GM23338 (cell line): ENCODE measurements at regions not wholly inside any gene's neighbourhood (a gene's known extent, or its start where the extent isn't known, plus 50 kb on each side); places are given as distances from the start of the nearest gene placed in this dataset.

Experiments
- ATAC-seq: fragments of 200-7000 bp; cut with Tn5 transposase; 3 replicates; pipeline ENCODE4 v1.9.1; 2020
- DNase-seq: peaks from one replicate; pipeline ENCODE4 v3.0.0-alpha.2; 2015; ENCODE audit warnings: low spot score
- H2AFZ ChIP-seq: fragments of 200-600 bp; sonication (generic); 2 replicates; pipeline ENCODE4 v1.8.0; 2016; ENCODE audit warnings: antibody characterized with exemption, mild to moderate bottlenecking, moderate library complexity
- H3F3A ChIP-seq: fragments of 200-600 bp; sonication (generic); replicated peaks from 2 replicates; pipeline ENCODE4 v1.8.0; 2017; ENCODE audit warnings: antibody characterized with exemption, mixed run types, low read depth
- H3K27ac ChIP-seq: fragments of 200-600 bp; sonication (generic); 2 replicates; pipeline ENCODE4 v1.6.1; 2016; ENCODE audit warnings: low read depth
- H3K27me3 ChIP-seq: fragments of 200-600 bp; sonication (generic); 2 replicates; pipeline ENCODE4 v1.8.0; 2016; ENCODE audit warnings: mild to moderate bottlenecking, mixed run types, moderate library complexity; ENCODE audit not compliant: insufficient read depth
- H3K36me3 ChIP-seq: fragments of 200-600 bp; sonication (generic); 2 replicates; pipeline ENCODE4 v1.8.0; 2016; ENCODE audit warnings: mild to moderate bottlenecking; ENCODE audit not compliant: insufficient read depth
- H3K4me1 ChIP-seq: fragments of 200-600 bp; sonication (generic); 2 replicates; pipeline ENCODE4 v1.8.0; 2016; ENCODE audit warnings: mild to moderate bottlenecking, moderate library complexity; ENCODE audit not compliant: insufficient read depth
- H3K4me2 ChIP-seq: fragments of 200-600 bp; sonication (generic); 2 replicates; pipeline ENCODE4 v1.7.1; 2017; ENCODE audit warnings: mixed run types
- H3K4me3 ChIP-seq: fragments of 200-600 bp; sonication (generic); 2 replicates; pipeline ENCODE4 v1.6.1; 2016; ENCODE audit warnings: mixed run types
- H3K79me2 ChIP-seq: fragments of 200-600 bp; sonication (generic); replicated peaks from 2 replicates; pipeline ENCODE4 v1.8.0; 2017; ENCODE audit warnings: mild to moderate bottlenecking; ENCODE audit not compliant: insufficient read depth
- H3K9me2 ChIP-seq: fragments of 200-600 bp; sonication (generic); 2 replicates; pipeline ENCODE4 v1.8.0; 2017; ENCODE audit not compliant: insufficient read depth
- H4K20me1 ChIP-seq: fragments of 200-600 bp; sonication (generic); replicated peaks from 2 replicates; pipeline ENCODE4 v1.8.0; 2017; ENCODE audit warnings: mild to moderate bottlenecking; ENCODE audit not compliant: insufficient read depth
- H3K27ac Mint-ChIP-seq: 2 replicates; pipeline ENCODE4 v1.8.0; 2020; ENCODE audit warnings: inconsistent platforms, mild to moderate bottlenecking, moderate library complexity, mixed read lengths
- H3K27me3 Mint-ChIP-seq: 3 replicates; pipeline ENCODE4 v1.8.0; 2022; ENCODE audit warnings: low read depth, mild to moderate bottlenecking, moderate library complexity, mixed read lengths, inconsistent platforms; ENCODE audit not compliant: insufficient read depth, poor library complexity
- H3K36me3 Mint-ChIP-seq: 3 replicates; pipeline ENCODE4 v1.8.0; 2021; ENCODE audit warnings: low read depth, mild to moderate bottlenecking, inconsistent platforms, moderate library complexity, mixed read lengths
- H3K4me1 Mint-ChIP-seq: 3 replicates; pipeline ENCODE4 v1.8.0; 2020; ENCODE audit warnings: mild to moderate bottlenecking, inconsistent platforms, mixed read lengths
- H3K4me3 Mint-ChIP-seq: 3 replicates; pipeline ENCODE4 v1.8.0; 2021; ENCODE audit warnings: moderate library complexity, mild to moderate bottlenecking, inconsistent platforms, mixed read lengths
- H3K9me3 Mint-ChIP-seq: 3 replicates; pipeline ENCODE4 v1.8.0; 2020; ENCODE audit warnings: moderate library complexity, mild to moderate bottlenecking, inconsistent platforms, mixed read lengths
- EZH2 ChIP-seq: fragments of 200-600 bp; sonication (generic); IDR thresholded peaks from one replicate; pipeline ENCODE4 v1.8.0; 2017; ENCODE audit warnings: antibody characterized with exemption, mild to moderate bottlenecking, low read depth; ENCODE audit not compliant: unreplicated experiment
- EZH2phosphoT487 ChIP-seq: fragments of 200-600 bp; sonication (generic); IDR thresholded peaks from one replicate; pipeline ENCODE4 v1.8.1; 2018; ENCODE audit warnings: antibody characterized with exemption; ENCODE audit not compliant: unreplicated experiment
- NANOG ChIP-seq: IDR thresholded peaks from 2 replicates; pipeline ENCODE4 v1.6.1; 2016; ENCODE audit warnings: antibody characterized with exemption, borderline replicate concordance
- STAT1 ChIP-seq: IDR thresholded peaks from one replicate; pipeline ENCODE4 v1.6.1; 2016; ENCODE audit warnings: antibody characterized with exemption; ENCODE audit not compliant: unreplicated experiment
- TF ChIP-seq, protein P1 (sequence below): fragments of 250-450 bp; sonication (Bioruptor Pico); IDR thresholded peaks from 2 replicates; pipeline ENCODE4 v1.5.0; 2020; ENCODE audit warnings: mild to moderate bottlenecking, moderate library complexity
- TF ChIP-seq, protein P2 (sequence below), 2 experiments: fragments of 200-600 bp in 1 of 2; sonication (generic) in 1 of 2; conservative IDR thresholded peaks; 2 replicates each; pipeline versions ENCODE4 v1.5.1 to v1.6.1; 2016 to 2017; ENCODE audit warnings: antibody characterized with exemption in 2 of 2, low read depth in 2 of 2, mild to moderate bottlenecking in 2 of 2, moderate library complexity in 1 of 2

DNA sequence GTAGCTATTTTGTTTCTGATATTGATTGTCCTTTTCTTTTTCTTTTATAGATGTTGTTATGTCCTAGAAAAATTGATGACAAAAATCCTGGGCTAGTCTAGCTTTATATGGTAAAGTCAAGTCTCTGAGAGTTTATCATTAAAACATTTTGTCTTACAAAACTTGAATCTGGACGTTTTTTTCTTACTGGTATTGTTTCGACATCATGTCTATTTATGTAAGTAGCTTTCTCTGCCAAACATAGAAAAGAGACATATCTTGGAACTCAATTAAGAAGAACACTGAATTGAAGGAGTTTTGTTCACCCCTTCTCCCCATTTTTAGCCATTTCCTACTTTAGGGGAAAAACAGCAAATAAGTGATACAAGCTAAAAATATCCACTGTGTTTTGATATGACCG, 151.5 kb downstream of the ISOC1 start:
- Mint-ChIP-seq H3K27me3 (peaks cover 4% of the 10 kb centered on the region), H3K27ac (no peak overlapping the region), H3K4me1 (peaks cover 7% of the 10 kb centered on the region; the same call in 2 of the 3 replicates), H3K36me3 (no peaks in the 10 kb centered on the region), H3K4me3 (no peak overlapping the region), H3K9me3 (no peaks in the 10 kb centered on the region)
- H3F3A ChIP-seq: no peaks in the 10 kb centered on the region
- DNase-seq: no peak
- no peaks in the 10 kb centered on the region for H3K36me3 ChIP-seq
- no peaks in the 10 kb centered on the region for H3K79me2 ChIP-seq
- H3K27ac ChIP-seq: no peak overlapping the region
- H4K20me1 ChIP-seq: no peaks in the 10 kb centered on the region
- H3K9me2 ChIP-seq: no peaks in the 10 kb centered on the region
- no peak overlapping the region for H3K4me2 ChIP-seq
- ATAC-seq: no peak
- TF ChIP-seq, protein P1, sequence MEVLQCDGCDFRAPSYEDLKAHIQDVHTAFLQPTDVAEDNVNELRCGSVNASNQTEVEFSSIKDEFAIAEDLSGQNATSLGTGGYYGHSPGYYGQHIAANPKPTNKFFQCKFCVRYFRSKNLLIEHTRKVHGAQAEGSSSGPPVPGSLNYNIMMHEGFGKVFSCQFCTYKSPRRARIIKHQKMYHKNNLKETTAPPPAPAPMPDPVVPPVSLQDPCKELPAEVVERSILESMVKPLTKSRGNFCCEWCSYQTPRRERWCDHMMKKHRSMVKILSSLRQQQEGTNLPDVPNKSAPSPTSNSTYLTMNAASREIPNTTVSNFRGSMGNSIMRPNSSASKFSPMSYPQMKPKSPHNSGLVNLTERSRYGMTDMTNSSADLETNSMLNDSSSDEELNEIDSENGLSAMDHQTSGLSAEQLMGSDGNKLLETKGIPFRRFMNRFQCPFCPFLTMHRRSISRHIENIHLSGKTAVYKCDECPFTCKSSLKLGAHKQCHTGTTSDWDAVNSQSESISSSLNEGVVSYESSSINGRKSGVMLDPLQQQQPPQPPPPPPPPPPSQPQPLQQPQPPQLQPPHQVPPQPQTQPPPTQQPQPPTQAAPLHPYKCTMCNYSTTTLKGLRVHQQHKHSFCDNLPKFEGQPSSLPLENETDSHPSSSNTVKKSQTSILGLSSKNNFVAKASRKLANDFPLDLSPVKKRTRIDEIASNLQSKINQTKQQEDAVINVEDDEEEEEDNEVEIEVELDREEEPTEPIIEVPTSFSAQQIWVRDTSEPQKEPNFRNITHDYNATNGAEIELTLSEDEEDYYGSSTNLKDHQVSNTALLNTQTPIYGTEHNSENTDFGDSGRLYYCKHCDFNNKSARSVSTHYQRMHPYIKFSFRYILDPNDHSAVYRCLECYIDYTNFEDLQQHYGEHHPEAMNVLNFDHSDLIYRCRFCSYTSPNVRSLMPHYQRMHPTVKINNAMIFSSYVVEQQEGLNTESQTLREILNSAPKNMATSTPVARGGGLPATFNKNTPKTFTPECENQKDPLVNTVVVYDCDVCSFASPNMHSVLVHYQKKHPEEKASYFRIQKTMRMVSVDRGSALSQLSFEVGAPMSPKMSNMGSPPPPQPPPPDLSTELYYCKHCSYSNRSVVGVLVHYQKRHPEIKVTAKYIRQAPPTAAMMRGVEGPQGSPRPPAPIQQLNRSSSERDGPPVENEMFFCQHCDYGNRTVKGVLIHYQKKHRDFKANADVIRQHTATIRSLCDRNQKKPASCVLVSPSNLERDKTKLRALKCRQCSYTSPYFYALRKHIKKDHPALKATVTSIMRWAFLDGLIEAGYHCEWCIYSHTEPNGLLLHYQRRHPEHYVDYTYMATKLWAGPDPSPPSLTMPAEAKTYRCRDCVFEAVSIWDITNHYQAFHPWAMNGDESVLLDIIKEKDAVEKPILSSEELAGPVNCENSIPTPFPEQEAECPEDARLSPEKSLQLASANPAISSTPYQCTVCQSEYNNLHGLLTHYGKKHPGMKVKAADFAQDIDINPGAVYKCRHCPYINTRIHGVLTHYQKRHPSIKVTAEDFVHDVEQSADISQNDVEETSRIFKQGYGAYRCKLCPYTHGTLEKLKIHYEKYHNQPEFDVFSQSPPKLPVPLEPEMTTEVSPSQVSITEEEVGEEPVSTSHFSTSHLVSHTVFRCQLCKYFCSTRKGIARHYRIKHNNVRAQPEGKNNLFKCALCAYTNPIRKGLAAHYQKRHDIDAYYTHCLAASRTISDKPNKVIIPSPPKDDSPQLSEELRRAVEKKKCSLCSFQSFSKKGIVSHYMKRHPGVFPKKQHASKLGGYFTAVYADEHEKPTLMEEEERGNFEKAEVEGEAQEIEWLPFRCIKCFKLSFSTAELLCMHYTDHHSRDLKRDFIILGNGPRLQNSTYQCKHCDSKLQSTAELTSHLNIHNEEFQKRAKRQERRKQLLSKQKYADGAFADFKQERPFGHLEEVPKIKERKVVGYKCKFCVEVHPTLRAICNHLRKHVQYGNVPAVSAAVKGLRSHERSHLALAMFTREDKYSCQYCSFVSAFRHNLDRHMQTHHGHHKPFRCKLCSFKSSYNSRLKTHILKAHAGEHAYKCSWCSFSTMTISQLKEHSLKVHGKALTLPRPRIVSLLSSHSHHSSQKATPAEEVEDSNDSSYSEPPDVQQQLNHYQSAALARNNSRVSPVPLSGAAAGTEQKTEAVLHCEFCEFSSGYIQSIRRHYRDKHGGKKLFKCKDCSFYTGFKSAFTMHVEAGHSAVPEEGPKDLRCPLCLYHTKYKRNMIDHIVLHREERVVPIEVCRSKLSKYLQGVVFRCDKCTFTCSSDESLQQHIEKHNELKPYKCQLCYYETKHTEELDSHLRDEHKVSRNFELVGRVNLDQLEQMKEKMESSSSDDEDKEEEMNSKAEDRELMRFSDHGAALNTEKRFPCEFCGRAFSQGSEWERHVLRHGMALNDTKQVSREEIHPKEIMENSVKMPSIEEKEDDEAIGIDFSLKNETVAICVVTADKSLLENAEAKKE (CRISPR knock-in tag): no peak
- TF ChIP-seq, protein P2, sequence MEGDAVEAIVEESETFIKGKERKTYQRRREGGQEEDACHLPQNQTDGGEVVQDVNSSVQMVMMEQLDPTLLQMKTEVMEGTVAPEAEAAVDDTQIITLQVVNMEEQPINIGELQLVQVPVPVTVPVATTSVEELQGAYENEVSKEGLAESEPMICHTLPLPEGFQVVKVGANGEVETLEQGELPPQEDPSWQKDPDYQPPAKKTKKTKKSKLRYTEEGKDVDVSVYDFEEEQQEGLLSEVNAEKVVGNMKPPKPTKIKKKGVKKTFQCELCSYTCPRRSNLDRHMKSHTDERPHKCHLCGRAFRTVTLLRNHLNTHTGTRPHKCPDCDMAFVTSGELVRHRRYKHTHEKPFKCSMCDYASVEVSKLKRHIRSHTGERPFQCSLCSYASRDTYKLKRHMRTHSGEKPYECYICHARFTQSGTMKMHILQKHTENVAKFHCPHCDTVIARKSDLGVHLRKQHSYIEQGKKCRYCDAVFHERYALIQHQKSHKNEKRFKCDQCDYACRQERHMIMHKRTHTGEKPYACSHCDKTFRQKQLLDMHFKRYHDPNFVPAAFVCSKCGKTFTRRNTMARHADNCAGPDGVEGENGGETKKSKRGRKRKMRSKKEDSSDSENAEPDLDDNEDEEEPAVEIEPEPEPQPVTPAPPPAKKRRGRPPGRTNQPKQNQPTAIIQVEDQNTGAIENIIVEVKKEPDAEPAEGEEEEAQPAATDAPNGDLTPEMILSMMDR (conservative IDR thresholded peaks at IDR 0.05; ENCODE audit: low read depth in 2 of 2): no peak
- TF ChIP-seq EZH2 (no peak), STAT1 (no peak), EZH2phosphoT487 (no peak), NANOG (no peak)
- H2AFZ ChIP-seq: peak overlapping the region; percentile 63
- no peaks in the 10 kb centered on the region for H3K27me3 ChIP-seq
- H3K4me3 ChIP-seq: no peak overlapping the region
- H3K4me1 ChIP-seq: no peaks in the 10 kb centered on the region
